ENCODE measurements at regions not wholly inside any gene's neighbourhood (a gene's known extent, or its start where the extent isn't known, plus 50 kb on each side); places are given as distances from the start of the nearest gene placed in this dataset.

GRCh38 chr2:217520356-217521010 is 482.3 kb downstream of the TNS1 start:
- TF ChIP-seq POLR2A (IDR thresholded peaks at IDR 0.05) (no peak), CTCF (IDR thresholded peaks at IDR 0.05) (no peak)

Measured in body of pancreas (tissue), 4 donors.